ENCODE measurements at regions not wholly inside any gene's neighbourhood (a gene's known extent, or its start where the extent isn't known, plus 50 kb on each side); places are given as distances from the start of the nearest gene placed in this dataset.
"Not testable (repeated sequence)": the region's sequence is repeated elsewhere in the genome, so short reads cannot be mapped to it uniquely, and the experiment has no call there.

DNA sequence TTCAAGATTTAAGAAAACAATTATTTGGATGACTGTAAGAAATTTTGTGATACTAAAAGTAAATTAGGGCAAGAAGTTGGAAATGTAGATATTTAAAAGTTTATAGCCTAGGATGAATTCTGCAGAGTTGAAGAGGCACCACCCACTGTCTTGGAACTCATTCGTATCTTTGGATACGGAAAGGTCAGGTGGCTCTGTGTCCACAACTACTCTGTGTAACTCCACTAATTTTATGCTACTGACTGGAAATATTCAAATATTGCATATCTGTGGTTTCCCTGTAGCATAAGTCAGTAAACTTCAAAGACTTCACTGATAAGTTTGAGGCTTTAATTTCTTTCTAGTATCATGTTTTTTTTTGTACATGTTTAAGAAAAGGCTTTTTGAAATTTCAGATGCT is 156.9 kb upstream of the RPRM start:
- DNase-seq, result no peak

DNA sequence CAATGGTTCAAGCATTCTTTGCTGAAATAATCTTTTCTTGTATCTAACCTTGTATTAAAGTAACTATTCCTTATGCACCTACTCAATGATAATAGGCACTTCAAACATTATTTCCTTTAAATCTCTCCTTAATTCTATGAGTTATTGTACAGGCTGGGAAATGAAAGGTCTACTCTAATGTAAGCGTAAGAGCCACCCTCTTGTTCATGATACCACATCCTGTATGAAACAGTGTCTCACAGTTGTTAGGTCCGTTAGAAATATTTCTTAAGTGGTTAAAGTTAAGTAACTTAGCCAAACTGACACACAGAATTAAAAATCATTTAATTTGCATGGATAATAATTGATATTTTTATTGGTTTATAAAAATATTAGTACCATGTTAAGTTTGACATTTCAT is 162.5 kb upstream of the RPRM start:
- DNase-seq, result no peak

DNA sequence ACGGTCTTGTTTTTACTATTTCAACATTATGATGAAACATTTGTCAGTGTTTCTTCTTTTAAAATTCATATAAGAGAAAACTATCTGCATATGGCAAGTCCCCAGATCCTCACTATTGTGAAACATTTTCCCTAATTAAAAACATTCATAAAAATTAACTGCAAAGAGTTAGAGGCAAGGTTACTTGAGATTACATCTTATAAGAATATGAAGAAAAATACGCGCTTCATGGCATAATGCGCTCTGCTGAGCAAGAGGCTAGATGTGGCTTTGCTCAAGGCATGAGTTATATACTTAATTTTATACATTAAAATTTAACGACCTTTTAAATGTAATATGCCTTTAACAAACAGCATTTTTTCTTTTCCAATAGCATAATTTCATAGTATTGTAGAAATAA is 166.4 kb upstream of the RPRM start:
- DNase-seq, result no peak

DNA sequence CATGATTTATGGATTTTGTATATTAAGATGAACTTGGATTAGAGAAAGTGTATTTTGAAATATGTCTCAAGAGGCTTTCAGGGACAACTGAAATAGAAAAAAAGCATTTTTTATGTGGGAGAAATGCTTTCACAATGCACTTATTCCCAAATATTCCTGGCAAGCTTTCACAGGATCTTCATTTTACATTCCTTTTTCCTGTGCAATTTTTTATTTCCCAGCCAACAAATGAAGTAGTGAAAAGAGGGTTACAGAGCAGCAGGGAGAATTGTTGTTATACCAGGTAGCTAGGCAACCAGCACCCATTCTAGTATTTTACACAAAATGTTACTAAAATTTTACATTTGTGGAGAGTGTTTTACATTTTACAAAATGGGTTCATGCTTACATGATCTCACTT is 167.0 kb upstream of the RPRM start:
- DNase-seq, result no peak

DNA sequence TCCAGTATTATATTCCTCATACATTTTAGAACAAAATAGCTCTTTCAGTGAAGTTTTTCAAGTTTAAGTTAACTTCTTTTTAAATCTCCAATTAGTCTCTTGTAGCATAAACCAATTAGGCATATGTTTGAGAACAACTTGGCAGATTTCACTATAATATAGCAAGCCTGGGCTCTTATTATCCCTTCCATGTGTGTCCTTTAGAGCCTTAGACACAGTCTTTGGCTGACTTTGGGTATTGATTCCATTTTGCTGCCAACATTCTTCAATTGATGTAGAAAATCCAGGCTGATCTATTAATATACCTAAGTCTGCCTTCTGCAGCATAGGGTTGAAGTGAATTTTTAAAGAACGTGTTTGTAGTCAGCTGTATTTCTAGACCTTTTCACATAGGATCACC is 179.1 kb upstream of the RPRM start:
- no peak for DNase-seq

DNA sequence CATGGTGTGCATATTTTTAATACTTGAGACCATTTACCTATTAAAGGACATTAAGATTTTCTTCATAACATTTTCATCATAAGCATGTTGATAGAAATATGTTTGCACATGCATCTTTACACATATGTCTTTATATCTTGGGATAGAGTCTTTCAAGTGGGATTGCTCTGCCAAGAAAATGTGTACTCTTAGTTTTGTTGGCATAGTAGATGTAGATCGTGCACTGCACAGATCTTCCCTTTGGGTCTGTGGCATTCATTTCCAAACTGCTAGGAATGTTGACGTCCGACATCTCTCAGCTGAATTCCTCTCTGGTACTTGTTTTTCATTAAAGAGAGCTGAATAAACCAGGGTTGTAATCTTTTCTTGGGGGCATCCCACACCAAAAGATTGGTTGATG is 183.2 kb upstream of the RPRM start:
- no peak for DNase-seq

DNA sequence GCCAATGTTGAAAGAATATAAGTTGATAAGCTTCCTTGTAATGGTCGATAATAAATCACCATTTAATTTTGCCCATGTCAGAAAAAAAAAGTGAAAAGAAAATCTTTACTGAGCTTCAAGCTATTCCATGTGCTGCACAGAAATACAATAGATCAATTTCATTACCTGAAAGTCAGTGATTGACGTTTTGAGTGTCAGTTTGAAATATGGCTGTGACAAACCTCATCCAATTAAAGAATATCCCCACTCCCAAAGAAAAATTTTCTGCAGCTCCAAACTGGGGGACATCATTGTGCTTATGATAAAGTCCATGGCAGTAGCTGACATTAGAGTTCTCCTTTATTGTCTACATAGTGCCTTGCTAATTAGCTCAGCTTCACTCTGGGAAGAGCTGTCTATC is 184.8 kb upstream of the RPRM start:
- no peak for DNase-seq

DNA sequence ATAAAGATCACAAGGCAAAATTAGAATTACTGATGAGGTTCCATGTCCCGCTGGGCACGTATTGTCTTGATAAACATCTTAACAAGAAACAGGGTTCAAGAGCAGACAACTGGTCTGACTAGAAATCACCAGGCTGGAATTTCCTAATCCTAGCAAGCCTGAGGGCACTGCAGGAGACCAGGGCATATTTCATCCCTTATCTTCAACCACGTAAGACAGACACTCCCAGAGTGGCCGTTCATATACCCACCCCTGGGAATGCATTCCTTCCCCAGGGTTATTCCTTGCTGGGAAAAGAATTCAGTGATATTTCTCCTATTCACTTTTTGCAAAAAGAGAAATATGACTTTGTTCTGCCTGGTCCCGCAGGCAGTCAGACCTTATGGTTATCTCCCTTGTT is 185.4 kb upstream of the RPRM start:
- DNase-seq, result not testable (repeated sequence)

DNA sequence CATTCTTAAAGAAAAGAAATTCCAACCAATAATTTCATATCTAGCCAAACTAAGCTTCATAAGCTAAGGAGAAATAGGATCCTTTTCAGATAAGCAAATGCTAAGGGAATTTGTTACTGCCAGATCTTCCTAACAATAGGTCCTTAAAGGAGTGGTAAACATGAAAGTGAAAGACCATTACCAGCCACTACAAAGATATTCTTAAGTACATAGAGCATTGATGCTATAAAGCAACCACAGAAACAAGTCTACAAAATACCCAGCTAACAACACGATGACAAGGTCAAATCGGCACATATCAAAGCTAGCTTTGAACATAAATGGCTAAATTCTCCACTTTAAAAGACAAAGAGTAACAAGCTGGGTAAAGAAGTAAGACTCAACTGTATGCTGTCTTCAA is 188.9 kb upstream of the RPRM start:
- no peak for DNase-seq

DNA sequence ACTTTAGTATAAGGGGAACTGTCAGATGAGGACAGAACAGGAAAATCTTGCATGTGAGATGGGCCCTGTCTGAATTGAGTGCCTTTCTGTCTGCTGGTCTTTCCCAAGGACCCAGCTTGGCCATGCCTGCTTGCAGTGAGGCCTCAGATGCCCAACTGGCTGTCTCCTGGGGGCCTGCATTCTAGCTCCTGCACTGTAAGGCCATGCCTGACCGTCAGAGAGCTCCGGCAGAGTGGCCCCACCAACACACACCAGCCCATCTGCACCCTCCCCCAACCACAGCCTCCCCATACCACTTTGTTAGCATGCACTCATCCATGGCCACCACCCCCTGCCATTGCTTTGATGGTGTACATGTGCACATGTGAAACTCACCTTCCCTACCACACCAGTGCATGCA is 190.4 kb upstream of the RPRM start:
- DNase-seq, result no peak

DNA sequence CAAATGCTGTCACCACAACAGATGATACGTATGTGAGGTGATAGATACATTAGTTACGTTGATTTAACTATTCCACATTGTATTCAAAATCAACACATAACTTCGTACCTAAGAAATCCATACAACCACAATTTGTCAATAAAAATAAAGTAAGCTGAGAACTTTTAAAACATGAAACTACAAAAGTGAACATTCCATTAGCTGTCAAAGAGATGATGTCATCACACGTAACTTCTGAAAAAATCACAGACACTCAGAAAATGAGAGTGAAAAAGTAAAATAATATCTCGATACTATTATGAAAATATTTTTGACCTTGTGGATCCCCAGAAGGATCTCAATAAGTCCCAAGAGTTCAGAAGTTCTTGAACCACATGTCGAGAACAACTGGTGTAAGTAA is 161.6 kb upstream of the GALNT13 start:
- no peak for DNase-seq

DNA sequence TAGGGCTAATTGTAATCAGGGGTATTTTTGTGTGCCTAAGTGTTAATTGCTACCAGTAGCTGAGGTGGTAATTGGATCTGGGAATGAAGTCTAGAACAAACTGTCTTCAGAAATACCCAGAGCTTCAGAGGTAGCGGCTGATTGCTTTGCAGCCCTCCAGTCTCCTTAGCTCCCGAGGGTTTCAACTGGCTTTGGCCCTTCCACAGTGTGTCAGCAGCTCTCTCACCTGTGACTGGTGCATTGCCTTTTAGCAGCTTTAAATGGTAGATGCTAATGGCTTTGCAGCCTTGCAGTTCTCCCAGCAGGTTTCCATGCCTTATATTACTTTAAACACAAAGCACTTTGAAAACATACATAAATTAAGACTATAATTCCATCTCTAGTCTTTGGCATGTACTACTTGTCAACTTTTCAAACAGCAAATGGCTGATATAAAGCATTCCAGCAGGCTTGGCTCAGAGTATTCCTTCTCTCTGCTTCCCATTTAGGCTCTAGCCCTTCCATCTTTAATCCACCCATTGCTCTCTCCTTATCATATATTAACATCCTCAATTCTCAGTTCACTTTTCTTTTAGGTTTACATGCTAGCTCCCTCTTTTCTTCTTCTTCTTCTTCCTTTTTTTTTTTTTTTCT is 156.4 kb upstream of the GALNT13 start:
- no peak for DNase-seq

DNA sequence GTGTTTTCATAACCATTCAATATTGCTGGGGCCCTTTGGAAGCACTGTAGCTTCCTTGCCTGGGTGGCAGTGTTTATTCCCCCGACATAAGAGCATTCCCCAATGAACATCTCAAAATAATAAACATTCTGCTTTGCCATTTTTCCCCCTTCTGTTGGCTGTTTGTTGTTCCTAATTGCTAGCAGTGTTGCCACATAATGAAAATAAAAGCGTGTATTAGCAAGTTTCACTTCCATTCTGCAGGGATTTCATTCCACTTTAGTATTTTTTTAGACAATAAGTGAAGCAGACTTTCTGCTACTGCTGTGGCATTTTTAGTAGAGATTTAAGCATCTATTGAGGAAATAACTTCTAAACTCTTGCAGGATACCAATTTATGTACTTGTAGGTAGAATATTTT is 154.7 kb upstream of the GALNT13 start:
- no peak for DNase-seq

DNA sequence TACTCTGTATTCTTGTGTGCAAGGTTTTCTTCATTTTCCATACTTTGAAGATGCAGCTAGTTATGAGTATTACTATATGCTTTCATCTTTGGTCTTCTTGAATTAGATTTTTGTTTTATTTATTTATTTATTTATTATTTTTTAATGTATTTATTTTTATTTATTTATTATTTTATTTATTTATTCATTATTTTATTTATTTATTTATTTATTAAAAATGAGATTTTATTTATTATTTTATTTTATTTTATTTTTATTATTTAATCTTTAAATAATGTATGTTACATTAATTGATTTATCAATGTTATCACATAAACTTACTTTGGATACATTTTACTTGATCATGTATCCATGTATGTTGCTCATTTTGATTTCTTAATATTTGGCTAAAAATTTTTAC is 132.3 kb upstream of the GALNT13 start:
- DNase-seq, result no peak

DNA sequence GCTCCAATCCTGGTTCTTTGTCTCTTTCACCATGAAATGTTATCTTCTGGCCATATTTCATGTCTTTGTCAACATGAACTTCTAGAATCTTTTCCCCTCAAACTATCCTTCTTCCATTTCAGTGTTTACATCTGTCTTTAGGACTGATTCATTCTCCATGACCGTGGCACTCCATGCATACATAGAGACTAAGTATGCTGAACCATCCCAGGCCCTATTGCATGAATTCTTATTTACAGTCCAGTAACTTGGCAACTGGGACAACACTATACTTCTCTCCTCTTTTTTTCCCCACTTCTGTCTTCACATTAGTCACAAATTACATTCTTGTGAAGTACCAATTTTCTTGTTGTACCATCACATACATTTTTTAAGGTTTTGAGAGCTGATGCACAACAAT is 109.8 kb upstream of the GALNT13 start:
- DNase-seq, result no peak

DNA sequence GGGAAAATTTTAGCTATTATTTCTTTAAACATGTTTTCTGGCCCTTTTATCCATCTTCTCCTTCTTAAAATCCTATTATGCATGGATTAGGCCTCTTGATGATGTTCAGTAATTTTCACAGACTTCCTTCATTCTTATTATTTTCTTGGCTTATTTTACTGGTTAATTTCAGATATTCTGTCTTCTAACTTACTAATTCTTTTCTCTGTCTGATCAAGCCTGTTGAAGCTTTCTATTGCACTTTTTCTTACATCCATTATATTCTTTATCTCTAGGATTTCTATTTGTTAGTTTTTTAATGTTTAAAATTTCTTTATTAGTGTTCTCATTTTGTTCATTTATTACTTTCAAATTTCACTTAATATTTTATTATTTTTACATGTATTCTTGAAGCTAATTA is 105.3 kb upstream of the GALNT13 start:
- DNase-seq, result no peak

DNA sequence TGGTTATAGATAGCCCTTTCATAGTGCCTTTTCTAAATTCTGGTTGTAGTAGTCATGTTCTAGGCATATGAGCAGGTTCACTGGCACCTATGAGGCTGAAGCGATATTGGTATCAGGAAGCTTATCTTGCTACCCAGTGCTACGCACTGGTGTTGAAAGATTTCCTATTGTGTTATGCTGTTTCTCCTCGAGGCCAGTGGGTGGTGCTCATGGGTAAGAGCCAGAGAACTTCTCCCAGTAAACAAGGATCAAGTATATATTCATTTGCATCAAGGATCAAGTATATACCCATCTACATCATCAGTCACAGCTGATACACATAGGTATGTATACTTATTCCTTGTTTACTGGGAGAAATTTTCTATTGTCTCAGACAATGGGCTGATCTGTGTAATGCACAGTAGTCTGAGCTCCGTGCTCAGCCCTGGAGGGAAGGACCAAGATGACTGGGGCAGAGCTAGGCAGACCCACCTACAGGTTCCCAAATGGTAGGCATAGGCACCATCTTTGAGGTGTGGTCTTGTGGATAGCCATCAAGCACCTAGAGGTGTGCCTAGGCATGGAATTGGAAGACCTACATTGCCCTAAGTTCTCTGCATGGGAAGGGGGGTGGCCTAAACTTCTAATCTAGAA is 101.2 kb upstream of the GALNT13 start:
- DNase-seq, result peak; percentile 3

DNA sequence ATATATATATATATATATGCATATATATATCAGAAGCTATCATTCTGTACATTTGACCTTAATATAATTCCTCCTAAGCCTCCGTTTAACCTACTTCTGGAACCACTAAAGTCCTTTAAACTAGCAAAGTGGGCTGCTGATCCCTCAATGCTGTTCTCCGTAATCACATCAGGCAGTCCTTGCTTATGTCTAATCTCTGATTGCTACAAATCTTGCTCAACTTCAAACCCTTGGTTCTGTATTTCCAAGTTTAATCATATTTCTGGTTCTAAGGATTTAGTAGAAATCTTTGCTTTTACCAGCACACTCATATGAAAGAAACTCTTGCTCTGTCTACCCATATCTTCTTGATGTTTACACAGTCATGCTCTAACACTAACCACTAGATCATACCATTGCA is 91.5 kb upstream of the GALNT13 start:
- DNase-seq, result no peak

DNA sequence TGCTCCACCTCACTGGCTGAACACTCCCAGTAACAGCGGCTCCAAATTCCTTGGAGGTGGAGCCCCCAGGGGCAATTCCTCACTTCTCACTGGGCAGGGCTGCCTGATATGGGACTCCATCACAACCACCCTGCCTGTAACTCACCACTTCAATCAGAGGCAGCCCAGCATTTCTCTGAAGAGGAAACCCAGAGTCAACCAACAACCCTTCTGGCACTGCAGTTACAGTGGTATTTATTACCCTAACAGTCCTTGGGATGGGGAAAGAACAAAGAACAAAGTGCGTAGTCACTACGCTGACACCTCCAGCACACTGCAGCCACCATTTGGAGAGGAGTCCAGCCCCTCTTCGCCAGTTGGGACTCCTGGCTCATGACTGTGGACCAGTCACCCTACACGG is 85.7 kb upstream of the GALNT13 start:
- no peak for DNase-seq

DNA sequence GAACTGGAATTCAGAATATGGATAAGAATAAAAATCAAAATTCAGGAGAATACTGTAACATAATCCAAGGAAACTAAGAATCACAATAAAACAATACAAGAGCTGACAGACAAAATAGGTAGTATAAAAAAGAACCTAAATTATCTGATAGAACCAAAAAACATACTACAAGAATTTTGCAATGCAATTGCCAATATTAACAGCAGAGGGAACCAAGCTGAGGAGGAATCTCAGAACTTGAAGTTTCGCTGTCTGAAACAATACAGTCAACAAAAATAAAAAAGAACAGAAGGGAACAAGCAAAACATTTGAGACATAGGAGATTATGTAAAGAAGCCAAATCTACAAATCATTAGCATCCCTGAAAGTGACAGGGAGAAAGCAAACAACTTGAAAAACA is 84.1 kb upstream of the GALNT13 start:
- DNase-seq, result no peak

DNA sequence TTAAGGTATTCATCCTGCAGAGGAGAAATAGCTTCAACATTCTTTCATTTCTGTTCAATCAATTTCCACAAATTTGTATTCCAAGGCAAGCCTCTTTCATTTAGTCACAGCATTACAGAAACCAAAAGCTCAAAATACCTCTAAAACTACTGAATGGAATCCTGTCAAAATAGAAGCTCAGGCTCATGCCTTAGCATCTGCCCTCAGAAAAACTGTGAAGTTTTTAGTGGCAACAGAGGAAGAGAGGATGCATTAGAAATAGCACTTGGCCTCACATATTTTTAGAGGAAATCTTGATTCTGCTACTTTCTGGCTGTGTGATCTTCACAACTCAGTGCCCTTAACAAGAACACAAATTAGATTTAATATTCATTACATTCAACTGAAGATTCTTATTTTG is 69.1 kb upstream of the GALNT13 start:
- DNase-seq, result no peak

DNA sequence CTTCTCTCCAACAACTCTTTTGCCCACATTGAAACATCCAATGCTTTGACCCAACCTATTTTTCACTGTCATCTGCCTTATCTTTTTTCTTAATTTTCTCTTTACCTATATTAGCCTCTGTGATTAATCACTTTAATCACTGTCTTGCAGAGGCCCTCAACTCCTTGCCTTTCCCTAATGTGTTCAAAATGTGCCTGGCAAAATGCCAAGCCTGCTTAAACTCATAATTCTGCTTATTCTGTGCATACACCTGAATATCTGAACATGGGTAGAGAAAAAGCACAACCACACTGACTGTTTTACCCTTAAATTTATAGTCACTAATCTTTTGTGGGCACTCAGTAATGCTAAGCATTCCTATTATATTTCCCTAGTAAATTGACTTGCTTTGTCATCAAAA is 63.0 kb upstream of the GALNT13 start:
- DNase-seq, result no peak

DNA sequence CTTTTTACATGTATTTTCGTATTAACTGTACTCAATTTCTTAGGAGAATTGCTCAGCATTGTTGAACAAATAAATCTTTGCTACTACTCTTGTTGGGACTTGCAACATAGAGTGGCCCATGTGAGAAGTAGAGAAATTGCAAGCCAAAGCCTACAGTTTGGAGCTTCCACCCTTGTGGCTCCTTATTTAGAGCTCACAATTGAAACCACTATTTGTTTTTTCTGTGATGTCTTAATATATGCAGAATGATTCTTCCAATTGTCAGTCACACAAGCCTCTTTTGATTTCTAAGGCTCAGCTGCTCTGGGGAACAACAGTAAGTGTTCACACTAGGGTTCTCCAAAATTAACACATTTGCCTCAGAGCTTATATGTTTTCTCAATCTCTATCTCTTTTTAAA is 60.2 kb upstream of the GALNT13 start:
- DNase-seq, result peak; percentile 53

DNA sequence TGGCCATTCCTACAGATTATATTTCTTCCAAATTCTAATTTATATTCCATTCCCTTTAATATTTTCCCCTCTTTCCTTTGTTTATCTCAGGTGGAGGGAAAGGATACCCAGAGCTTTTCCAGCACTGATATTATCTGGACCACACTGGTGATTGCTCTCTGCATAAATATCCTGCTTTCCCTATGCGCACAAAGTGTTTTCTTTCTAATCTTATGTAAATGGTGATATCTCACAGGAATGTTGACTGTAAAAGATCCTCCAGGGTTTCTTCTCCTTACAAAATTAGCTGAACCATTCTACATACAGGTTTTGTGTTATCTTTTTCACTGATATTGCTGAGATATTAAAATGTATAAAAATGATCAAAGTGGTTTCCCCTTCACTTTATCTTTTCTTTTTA is 59.1 kb upstream of the GALNT13 start:
- no peak for DNase-seq

DNA sequence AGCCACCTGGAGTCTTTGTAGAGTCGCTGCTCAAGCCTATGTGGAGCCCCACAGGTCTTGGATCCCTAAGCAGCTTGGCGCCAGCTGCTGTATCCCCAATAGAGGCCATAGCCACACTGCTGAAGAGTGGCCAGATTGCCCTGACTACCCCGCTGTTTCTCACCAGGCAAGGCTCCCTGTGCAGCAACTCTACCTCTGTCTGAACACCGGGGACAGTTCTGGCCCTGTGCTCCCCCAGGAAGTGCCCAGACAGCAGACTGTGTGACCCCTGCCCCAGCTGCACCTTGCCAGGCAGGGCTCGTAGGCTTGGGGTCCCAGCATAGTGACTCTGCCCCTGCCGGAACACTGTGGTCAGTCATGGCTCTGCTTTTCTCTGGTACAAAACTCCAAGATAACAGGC is 53.5 kb upstream of the GALNT13 start:
- DNase-seq, result no peak
